Activated CD4-positive, alpha-beta T cell treated with anti-CD3 and anti-CD28 coated beads, Interleukin-2, amount 10 ng/mL, durations not matched to agents 24 days and 14 days (primary cell): ENCODE measurements at regions not wholly inside any gene's neighbourhood (a gene's known extent, or its start where the extent isn't known, plus 50 kb on each side); places are given as distances from the start of the nearest gene placed in this dataset.

Source experiments
- DNase-seq: peaks from one replicate; pipeline ENCODE4 v3.0.0; 2022
- H3K27ac Mint-ChIP-seq: one replicate; pipeline ENCODE4 v1.8.0; 2022; ENCODE audit warnings: mild to moderate bottlenecking, mixed read lengths
- H3K27me3 Mint-ChIP-seq: one replicate; pipeline ENCODE4 v1.8.0; 2022; ENCODE audit warnings: mixed read lengths
- H3K36me3 Mint-ChIP-seq: one replicate; pipeline ENCODE4 v1.8.0; 2022; ENCODE audit warnings: low read depth, mild to moderate bottlenecking, mixed read lengths
- H3K4me1 Mint-ChIP-seq: one replicate; pipeline ENCODE4 v1.8.0; 2021; ENCODE audit warnings: mixed read lengths
- H3K4me3 Mint-ChIP-seq: one replicate; pipeline ENCODE4 v1.8.0; 2022; ENCODE audit warnings: mild to moderate bottlenecking, moderate library complexity, mixed read lengths
- H3K9me3 Mint-ChIP-seq: one replicate; pipeline ENCODE4 v1.8.0; 2021; ENCODE audit warnings: mixed read lengths
- intact Hi-C: fragments of 100-400 bp; cut with micrococcal nuclease; formaldehyde crosslinking; loops from one replicate; pipeline ENCODE4 v1.15.1; 2023

GRCh38 chr6:23562554-23562953 is 563.5 kb upstream of the NRSN1 start:
- no peak overlapping the region for H3K4me3 Mint-ChIP-seq
- H3K9me3 Mint-ChIP-seq = peaks cover 7% of the 10 kb centered on the region
- DNase-seq = no peak
- H3K27me3 Mint-ChIP-seq = no peaks in the 10 kb centered on the region
- no peak overlapping the region for H3K27ac Mint-ChIP-seq
- no peaks in the 10 kb centered on the region for H3K36me3 Mint-ChIP-seq
- H3K4me1 Mint-ChIP-seq = no peaks in the 10 kb centered on the region
- intact Hi-C loops = no loop called here

- Mint-ChIP-seq H3K27me3 (no peaks in the 10 kb centered on the region), H3K27ac (no peak overlapping the region), H3K36me3 (no peaks in the 10 kb centered on the region), H3K4me1 (no peaks in the 10 kb centered on the region), H3K4me3 (no peak overlapping the region), H3K9me3 (peaks cover 7% of the 10 kb centered on the region)
- no peak for DNase-seq
- intact Hi-C loops = no loop called here
Observed at GRCh38 chr6:23563323-23563722, 562.7 kb upstream of the NRSN1 start.

GRCh38 chr6:23566418-23566817 is 559.6 kb upstream of the NRSN1 start:
- intact Hi-C loops = no loop called here
- Mint-ChIP-seq H3K27me3 (no peaks in the 10 kb centered on the region), H3K9me3 (peaks cover 7% of the 10 kb centered on the region)

GRCh38 chr6:23568292-23568691 is 557.7 kb upstream of the NRSN1 start:
- Mint-ChIP-seq H3K27ac (no peak overlapping the region), H3K4me3 (no peak overlapping the region), H3K36me3 (no peaks in the 10 kb centered on the region), H3K4me1 (no peaks in the 10 kb centered on the region), H3K9me3 (no peaks in the 10 kb centered on the region), H3K27me3 (no peaks in the 10 kb centered on the region)
- intact Hi-C loops = no loop called here
- DNase-seq = no peak

More at GRCh38 chr6:23566418-23566817, 559.6 kb upstream of the NRSN1 start:
- Mint-ChIP-seq H3K4me1 (no peaks in the 10 kb centered on the region), H3K36me3 (no peaks in the 10 kb centered on the region), H3K27ac (no peak overlapping the region), H3K4me3 (no peak overlapping the region)
- no peak for DNase-seq

- no peak for DNase-seq
- no peak overlapping the region for H3K27ac Mint-ChIP-seq
- intact Hi-C loops = no loop called here
- H3K4me1 Mint-ChIP-seq = no peaks in the 10 kb centered on the region
- peaks cover 3% of the 10 kb centered on the region for H3K9me3 Mint-ChIP-seq
- H3K4me3 Mint-ChIP-seq = no peak overlapping the region
- no peaks in the 10 kb centered on the region for H3K27me3 Mint-ChIP-seq
- no peaks in the 10 kb centered on the region for H3K36me3 Mint-ChIP-seq
Observed at GRCh38 chr6:23584134-23584763, 541.8 kb upstream of the NRSN1 start.

- DNase-seq = no peak
- intact Hi-C loops = no loop called here
- Mint-ChIP-seq H3K9me3 (peaks cover 3% of the 10 kb centered on the region), H3K4me1 (no peaks in the 10 kb centered on the region), H3K4me3 (no peak overlapping the region), H3K36me3 (no peaks in the 10 kb centered on the region), H3K27ac (no peak overlapping the region), H3K27me3 (no peaks in the 10 kb centered on the region)
Observed at GRCh38 chr6:23587582-23587981, 538.4 kb upstream of the NRSN1 start.

GRCh38 chr6:23589811-23590210 is 536.2 kb upstream of the NRSN1 start:
- H3K4me1 Mint-ChIP-seq = no peaks in the 10 kb centered on the region

GRCh38 chr6:23590498-23591126 is 535.4 kb upstream of the NRSN1 start:
- intact Hi-C loops = no loop called here

More at GRCh38 chr6:23589811-23590210, 536.2 kb upstream of the NRSN1 start:
- H3K36me3 Mint-ChIP-seq = no peaks in the 10 kb centered on the region
- intact Hi-C loops = no loop called here
- no peak overlapping the region for H3K27ac Mint-ChIP-seq
- H3K27me3 Mint-ChIP-seq = no peaks in the 10 kb centered on the region
- peaks cover 5% of the 10 kb centered on the region for H3K9me3 Mint-ChIP-seq
- H3K4me3 Mint-ChIP-seq = no peak overlapping the region
- DNase-seq = no peak

GRCh38 chr6:23591761-23592160 is 534.3 kb upstream of the NRSN1 start:
- Mint-ChIP-seq H3K36me3 (no peaks in the 10 kb centered on the region), H3K4me3 (no peak overlapping the region), H3K27ac (no peak overlapping the region), H3K27me3 (no peaks in the 10 kb centered on the region), H3K4me1 (no peaks in the 10 kb centered on the region), H3K9me3 (peaks cover 3% of the 10 kb centered on the region)
- intact Hi-C loops = no loop called here
- no peak for DNase-seq

More at GRCh38 chr6:23590498-23591126, 535.4 kb upstream of the NRSN1 start:
- no peak overlapping the region for H3K27ac Mint-ChIP-seq
- DNase-seq = no peak
- no peak overlapping the region for H3K4me3 Mint-ChIP-seq
- H3K36me3 Mint-ChIP-seq = no peaks in the 10 kb centered on the region
- peaks cover 3% of the 10 kb centered on the region for H3K9me3 Mint-ChIP-seq
- H3K27me3 Mint-ChIP-seq = no peaks in the 10 kb centered on the region
- no peaks in the 10 kb centered on the region for H3K4me1 Mint-ChIP-seq

GRCh38 chr6:23600118-23600517 is 525.9 kb upstream of the NRSN1 start:
- Mint-ChIP-seq H3K36me3 (no peaks in the 10 kb centered on the region), H3K9me3 (peaks cover 19% of the 10 kb centered on the region), H3K4me1 (no peaks in the 10 kb centered on the region), H3K4me3 (no peak overlapping the region), H3K27me3 (no peaks in the 10 kb centered on the region), H3K27ac (no peak overlapping the region)
- intact Hi-C loops = no loop called here
- no peak for DNase-seq

- H3K4me3 Mint-ChIP-seq = no peak overlapping the region
- intact Hi-C loops = no loop called here
- H3K9me3 Mint-ChIP-seq = peaks cover 19% of the 10 kb centered on the region
- no peaks in the 10 kb centered on the region for H3K27me3 Mint-ChIP-seq
- H3K4me1 Mint-ChIP-seq = no peaks in the 10 kb centered on the region
- DNase-seq = peak; percentile 0
- H3K36me3 Mint-ChIP-seq = no peaks in the 10 kb centered on the region
- H3K27ac Mint-ChIP-seq = no peak overlapping the region
Observed at GRCh38 chr6:23601811-23602345, 524.1 kb upstream of the NRSN1 start.

GRCh38 chr6:23608931-23609435 is 517.0 kb upstream of the NRSN1 start:
- H3K4me3 Mint-ChIP-seq = no peak overlapping the region
- H3K27me3 Mint-ChIP-seq = no peaks in the 10 kb centered on the region
- no peaks in the 10 kb centered on the region for H3K4me1 Mint-ChIP-seq
- H3K9me3 Mint-ChIP-seq = no peaks in the 10 kb centered on the region
- DNase-seq = no peak
- H3K27ac Mint-ChIP-seq = no peak overlapping the region
- H3K36me3 Mint-ChIP-seq = no peaks in the 10 kb centered on the region
- intact Hi-C loops = no loop called here

GRCh38 chr6:23611776-23612381 is 514.1 kb upstream of the NRSN1 start:
- no peak for DNase-seq
- Mint-ChIP-seq H3K4me1 (no peaks in the 10 kb centered on the region), H3K4me3 (no peak overlapping the region), H3K36me3 (no peaks in the 10 kb centered on the region), H3K27ac (no peak overlapping the region), H3K27me3 (no peaks in the 10 kb centered on the region), H3K9me3 (no peaks in the 10 kb centered on the region)
- intact Hi-C loops = no loop called here

- Mint-ChIP-seq H3K27ac (no peak overlapping the region), H3K4me1 (no peaks in the 10 kb centered on the region), H3K9me3 (peaks cover 4% of the 10 kb centered on the region), H3K4me3 (no peak overlapping the region), H3K36me3 (no peaks in the 10 kb centered on the region), H3K27me3 (no peaks in the 10 kb centered on the region)
- intact Hi-C loops = no loop called here
- no peak for DNase-seq
Observed at GRCh38 chr6:23618366-23618765, 507.6 kb upstream of the NRSN1 start.
